C4-2B (cell line): ENCODE measurements at regions not wholly inside any gene's neighbourhood (a gene's known extent, or its start where the extent isn't known, plus 50 kb on each side); places are given as distances from the start of the nearest gene placed in this dataset.
"Not testable (repeated sequence)": the region's sequence is repeated elsewhere in the genome, so short reads cannot be mapped to it uniquely, and the experiment has no call there.

Experiments
- ZFX ChIP-seq: fragments of 450-650 bp; IDR thresholded peaks from 2 replicates; pipeline ENCODE4 v1.6.1; 2017
- TF ChIP-seq, protein P1 (sequence below): fragments of 450-650 bp; conservative IDR thresholded peaks from 2 replicates; pipeline ENCODE4 v1.5.1; 2017; ENCODE audit warnings: mild to moderate bottlenecking

DNA sequence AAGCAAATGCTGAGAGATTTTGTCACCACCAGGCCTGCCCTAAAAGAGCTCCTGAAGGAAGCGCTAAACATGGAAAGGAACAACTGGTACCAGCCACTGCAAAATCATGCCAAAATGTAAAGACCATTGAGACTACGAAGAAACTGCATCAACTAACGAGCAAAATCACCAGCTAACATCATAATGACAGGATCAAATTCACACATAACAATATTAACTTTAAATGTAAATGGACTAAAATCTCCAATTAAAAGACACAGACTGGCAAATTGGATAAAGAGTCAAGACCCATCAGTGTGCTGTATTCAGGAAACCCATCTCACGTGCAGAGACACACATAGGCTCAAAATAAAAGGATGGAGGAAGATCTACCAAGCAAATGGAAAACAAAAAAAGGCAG, 702.7 kb upstream of the INTU start:
- TF ChIP-seq, protein P1, sequence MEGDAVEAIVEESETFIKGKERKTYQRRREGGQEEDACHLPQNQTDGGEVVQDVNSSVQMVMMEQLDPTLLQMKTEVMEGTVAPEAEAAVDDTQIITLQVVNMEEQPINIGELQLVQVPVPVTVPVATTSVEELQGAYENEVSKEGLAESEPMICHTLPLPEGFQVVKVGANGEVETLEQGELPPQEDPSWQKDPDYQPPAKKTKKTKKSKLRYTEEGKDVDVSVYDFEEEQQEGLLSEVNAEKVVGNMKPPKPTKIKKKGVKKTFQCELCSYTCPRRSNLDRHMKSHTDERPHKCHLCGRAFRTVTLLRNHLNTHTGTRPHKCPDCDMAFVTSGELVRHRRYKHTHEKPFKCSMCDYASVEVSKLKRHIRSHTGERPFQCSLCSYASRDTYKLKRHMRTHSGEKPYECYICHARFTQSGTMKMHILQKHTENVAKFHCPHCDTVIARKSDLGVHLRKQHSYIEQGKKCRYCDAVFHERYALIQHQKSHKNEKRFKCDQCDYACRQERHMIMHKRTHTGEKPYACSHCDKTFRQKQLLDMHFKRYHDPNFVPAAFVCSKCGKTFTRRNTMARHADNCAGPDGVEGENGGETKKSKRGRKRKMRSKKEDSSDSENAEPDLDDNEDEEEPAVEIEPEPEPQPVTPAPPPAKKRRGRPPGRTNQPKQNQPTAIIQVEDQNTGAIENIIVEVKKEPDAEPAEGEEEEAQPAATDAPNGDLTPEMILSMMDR = not testable (repeated sequence)
- TF ChIP-seq ZFX = not testable (repeated sequence)
